BLaER1 (cell line): ENCODE measurements at regions not wholly inside any gene's neighbourhood (a gene's known extent, or its start where the extent isn't known, plus 50 kb on each side); places are given as distances from the start of the nearest gene placed in this dataset.

Experiments
- H3K27ac ChIP-seq: shearing (Covaris generic); formaldehyde crosslinking; 2 replicates; pipeline ENCODE4 v1.8.1; 2022
- H3K27me3 ChIP-seq: shearing (Covaris generic); formaldehyde crosslinking; 2 replicates; pipeline ENCODE4 v1.8.1; 2022
- H3K36me3 ChIP-seq: shearing (Covaris generic); formaldehyde crosslinking; 2 replicates; pipeline ENCODE4 v1.8.1; 2022
- H3K4me1 ChIP-seq: shearing (Covaris generic); formaldehyde crosslinking; 2 replicates; pipeline ENCODE4 v1.8.1; 2022
- H3K4me2 ChIP-seq: shearing (Covaris generic); formaldehyde crosslinking; 2 replicates; pipeline ENCODE4 v1.8.1; 2022
- H3K4me3 ChIP-seq: shearing (Covaris generic); formaldehyde crosslinking; 2 replicates; pipeline ENCODE4 v1.8.1; 2022
- H3K9ac ChIP-seq: shearing (Covaris generic); formaldehyde crosslinking; 2 replicates; pipeline ENCODE4 v1.8.1; 2022
- H3K9me3 ChIP-seq: shearing (Covaris generic); formaldehyde crosslinking; 2 replicates; pipeline ENCODE4 v1.8.1; 2022
- H4K20me1 ChIP-seq: shearing (Covaris generic); formaldehyde crosslinking; 2 replicates; pipeline ENCODE4 v1.8.1; 2022
- Cebpa-rat ChIP-seq: shearing (Covaris generic); IDR thresholded peaks from 2 replicates; pipeline ENCODE4 v1.8.1; 2022

DNA sequence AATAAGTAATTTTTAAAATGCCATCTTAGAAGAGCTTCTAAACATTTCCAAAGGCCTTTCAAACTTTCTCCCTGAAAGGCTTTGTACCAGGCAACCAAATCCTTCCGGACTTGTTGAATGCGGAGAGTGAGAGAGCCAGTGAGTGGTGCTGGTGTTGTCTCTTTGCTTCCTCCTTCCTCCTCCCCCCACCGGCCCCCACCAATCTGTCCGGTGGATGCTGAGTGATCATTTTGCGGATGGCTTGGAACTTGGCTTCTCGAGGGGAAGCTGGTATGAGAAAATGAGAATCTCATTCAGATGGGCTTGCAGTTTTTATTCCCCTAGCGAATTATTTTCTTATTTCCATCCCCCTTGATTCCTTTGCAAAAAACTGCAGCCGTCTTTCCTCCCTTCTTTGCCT is 97.3 kb downstream of the ANKRD60 start:
- no peak for TF ChIP-seq Cebpa-rat
- Histone ChIP-seq H3K36me3 (no peaks in the 10 kb centered on the region), H3K27me3 (peaks cover 13% of the 10 kb centered on the region), H3K9me3 (peaks cover 9% of the 10 kb centered on the region), H3K9ac (no peak overlapping the region), H3K4me2 (peak overlapping the region; percentile 79), H4K20me1 (no peaks in the 10 kb centered on the region), H3K27ac (no peak overlapping the region), H3K4me1 (peaks cover 66% of the 10 kb centered on the region), H3K4me3 (no peak overlapping the region; the same call in 1 of the 2 replicates)

DNA sequence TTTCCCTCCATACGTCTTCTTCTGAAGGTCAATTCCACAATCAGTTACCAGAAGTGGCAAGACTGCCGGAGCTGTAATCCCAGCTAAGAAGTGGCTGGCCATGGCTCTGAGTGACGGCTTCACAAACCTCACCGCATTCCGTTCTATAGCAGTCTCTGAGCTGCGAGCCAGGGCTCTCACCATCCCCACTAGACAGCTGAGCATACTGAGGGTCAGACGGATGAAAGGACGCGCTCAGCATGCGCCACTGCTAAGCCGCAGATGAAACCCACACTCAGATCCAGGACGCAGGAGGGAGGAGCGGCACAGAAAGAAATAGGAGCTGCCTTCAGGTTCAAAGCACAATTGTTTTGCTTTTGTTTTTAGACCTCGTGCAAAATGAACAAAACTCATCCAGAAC is 97.9 kb downstream of the ANKRD60 start:
- peaks cover 66% of the 10 kb centered on the region for H3K4me1 ChIP-seq
- no peaks in the 10 kb centered on the region for H4K20me1 ChIP-seq
- TF ChIP-seq Cebpa-rat, result no peak
- H3K4me3 ChIP-seq, result no peak overlapping the region
- no peaks in the 10 kb centered on the region; the same call in 1 of the 2 replicates for H3K36me3 ChIP-seq
- H3K27me3 ChIP-seq, result peaks cover 7% of the 10 kb centered on the region
- peak overlapping the region; percentile 79 for H3K4me2 ChIP-seq
- no peak overlapping the region for H3K27ac ChIP-seq
- H3K9me3 ChIP-seq, result peaks cover 15% of the 10 kb centered on the region
- no peak overlapping the region for H3K9ac ChIP-seq

DNA sequence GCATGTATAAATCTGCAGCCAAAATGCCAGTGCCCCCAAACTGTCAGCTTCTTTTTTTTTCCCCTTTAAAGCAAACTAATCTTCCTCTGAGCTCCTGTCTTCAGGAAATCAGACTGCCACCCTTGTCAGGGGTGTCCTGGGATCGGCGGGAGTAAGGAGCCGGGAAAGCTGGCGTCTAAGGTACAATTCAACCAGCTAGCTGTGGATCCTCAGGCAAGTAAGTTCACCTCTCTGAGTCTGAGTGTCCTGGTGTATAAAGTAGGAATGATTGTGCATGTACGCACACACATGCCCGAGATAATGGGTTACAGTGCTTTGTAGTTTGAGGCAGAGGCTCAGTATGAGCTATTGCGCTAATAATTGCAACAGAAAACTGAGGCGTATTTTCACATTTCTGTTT is 98.3 kb downstream of the ANKRD60 start:
- no peak for TF ChIP-seq Cebpa-rat
- H3K9ac ChIP-seq, result no peak overlapping the region
- no peak overlapping the region for H3K4me3 ChIP-seq
- H3K4me2 ChIP-seq, result peak overlapping the region; percentile 79
- H3K27me3 ChIP-seq, result peaks cover 3% of the 10 kb centered on the region; the same call in 1 of the 2 replicates
- H3K36me3 ChIP-seq, result no peaks in the 10 kb centered on the region; the same call in 1 of the 2 replicates
- H4K20me1 ChIP-seq, result no peaks in the 10 kb centered on the region
- peaks cover 19% of the 10 kb centered on the region for H3K9me3 ChIP-seq
- no peak overlapping the region for H3K27ac ChIP-seq
- H3K4me1 ChIP-seq, result peaks cover 66% of the 10 kb centered on the region

DNA sequence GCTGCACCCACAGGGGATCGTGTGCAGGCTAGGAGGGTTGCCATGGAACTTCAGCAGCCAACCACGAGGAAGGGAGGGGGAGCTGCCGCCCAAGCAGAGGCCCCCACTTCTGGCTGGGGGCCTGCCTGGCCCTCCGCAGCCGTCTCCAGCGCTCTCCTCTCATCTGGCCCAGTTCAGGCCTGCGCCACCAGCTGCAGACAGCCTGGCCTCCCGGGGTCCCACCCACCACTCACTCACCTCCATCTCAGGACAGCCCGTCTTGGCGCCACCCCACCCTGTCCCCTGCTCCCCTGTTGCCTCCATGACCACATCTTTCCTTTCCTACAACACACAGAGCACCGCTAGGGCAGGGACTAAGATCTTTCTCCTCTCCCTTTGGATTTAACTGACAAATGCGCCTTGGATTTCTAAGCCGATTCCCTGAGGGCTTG is 98.7 kb downstream of the ANKRD60 start:
- H3K9ac ChIP-seq, result no peak overlapping the region
- no peak for TF ChIP-seq Cebpa-rat
- H4K20me1 ChIP-seq, result no peaks in the 10 kb centered on the region
- no peak overlapping the region for H3K27ac ChIP-seq
- peaks cover 66% of the 10 kb centered on the region for H3K4me1 ChIP-seq
- peak overlapping the region; percentile 79 for H3K4me2 ChIP-seq
- H3K4me3 ChIP-seq, result no peak overlapping the region
- peaks cover 23% of the 10 kb centered on the region for H3K9me3 ChIP-seq
- no peaks in the 10 kb centered on the region; the same call in 1 of the 2 replicates for H3K36me3 ChIP-seq
- H3K27me3 ChIP-seq, result no peaks in the 10 kb centered on the region

DNA sequence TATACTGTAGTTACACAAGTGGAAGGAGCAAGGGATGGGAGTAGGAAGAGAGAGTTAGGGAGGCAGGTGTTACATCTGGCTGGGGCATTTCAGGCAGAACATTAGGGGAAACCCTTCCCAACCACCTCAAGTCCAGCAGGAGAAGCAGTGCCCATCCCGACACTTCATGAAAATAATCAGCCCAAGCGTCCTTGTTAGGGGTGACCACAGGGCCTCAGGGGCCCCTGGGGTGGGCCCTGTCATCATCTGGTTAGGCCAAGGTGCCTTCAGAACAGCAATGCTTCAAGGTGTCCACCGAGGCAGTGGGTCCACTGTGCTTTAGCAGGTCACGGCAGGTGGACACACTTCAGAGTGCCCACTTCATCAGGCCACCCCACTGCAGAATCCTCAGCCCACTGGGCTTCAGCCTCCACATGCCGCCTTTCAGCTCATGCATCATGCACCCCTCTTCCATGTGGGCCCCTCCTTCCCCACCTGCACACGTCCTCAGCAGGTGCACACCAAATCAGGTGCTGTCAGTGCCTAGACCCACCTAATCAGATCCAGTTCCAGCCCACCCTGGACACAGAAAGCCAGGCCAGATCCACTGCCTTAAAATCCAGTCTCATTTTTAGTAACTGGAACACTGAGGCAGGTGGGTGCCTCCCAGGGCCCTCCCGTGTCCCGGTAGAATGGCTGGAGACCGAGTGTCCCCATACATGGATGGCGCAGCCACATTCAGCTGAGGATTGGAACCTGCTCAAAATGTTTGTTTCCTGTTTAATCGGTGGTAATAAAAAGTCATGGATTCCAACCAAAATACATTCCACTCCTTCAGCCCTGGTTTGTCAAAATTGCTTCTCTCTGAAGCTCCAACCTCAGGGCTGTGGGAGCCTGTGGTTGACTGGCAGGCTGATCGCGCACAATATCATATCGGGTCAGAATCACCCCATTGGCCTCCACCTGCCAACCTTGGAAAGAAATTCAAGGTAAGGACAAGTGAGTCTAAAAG is 99.5 kb downstream of the ANKRD60 start:
- TF ChIP-seq Cebpa-rat, result no peak
- peaks cover 66% of the 10 kb centered on the region for H3K4me1 ChIP-seq
- peaks cover 30% of the 10 kb centered on the region for H3K9me3 ChIP-seq
- no peak overlapping the region for H3K4me3 ChIP-seq
- no peak overlapping the region for H3K27ac ChIP-seq
- no peak overlapping the region for H3K9ac ChIP-seq
- peak overlapping the region; percentile 79 for H3K4me2 ChIP-seq
- no peaks in the 10 kb centered on the region for H4K20me1 ChIP-seq
- H3K36me3 ChIP-seq, result no peaks in the 10 kb centered on the region; the same call in 1 of the 2 replicates
- H3K27me3 ChIP-seq, result no peaks in the 10 kb centered on the region

DNA sequence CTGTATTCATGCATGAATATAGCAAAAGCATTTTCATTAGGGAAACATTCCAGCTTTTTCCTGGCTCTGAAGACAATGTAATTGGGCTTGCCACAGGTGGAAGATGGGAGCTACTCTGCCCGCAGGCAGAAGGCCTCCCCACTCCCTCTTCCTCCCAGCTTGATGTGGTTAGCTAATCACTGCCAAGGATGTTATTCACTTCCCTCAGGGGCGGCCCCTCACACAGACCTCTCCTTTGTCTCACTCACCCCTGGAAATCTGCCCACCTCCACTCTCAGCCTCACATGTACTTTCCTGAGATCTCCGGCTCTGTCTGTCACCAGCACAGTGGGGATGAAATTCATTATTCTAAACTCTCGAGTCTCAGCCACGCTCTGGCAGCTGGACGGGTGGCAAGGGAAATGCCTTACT is 100.7 kb downstream of the ANKRD60 start:
- Histone ChIP-seq H3K27ac (no peak overlapping the region), H3K9ac (no peak overlapping the region), H4K20me1 (no peaks in the 10 kb centered on the region), H3K36me3 (no peaks in the 10 kb centered on the region; the same call in 1 of the 2 replicates), H3K27me3 (no peaks in the 10 kb centered on the region), H3K4me3 (no peak overlapping the region), H3K4me1 (peaks cover 58% of the 10 kb centered on the region), H3K4me2 (peak overlapping the region; percentile 79), H3K9me3 (peaks cover 38% of the 10 kb centered on the region)
- TF ChIP-seq Cebpa-rat, result no peak

DNA sequence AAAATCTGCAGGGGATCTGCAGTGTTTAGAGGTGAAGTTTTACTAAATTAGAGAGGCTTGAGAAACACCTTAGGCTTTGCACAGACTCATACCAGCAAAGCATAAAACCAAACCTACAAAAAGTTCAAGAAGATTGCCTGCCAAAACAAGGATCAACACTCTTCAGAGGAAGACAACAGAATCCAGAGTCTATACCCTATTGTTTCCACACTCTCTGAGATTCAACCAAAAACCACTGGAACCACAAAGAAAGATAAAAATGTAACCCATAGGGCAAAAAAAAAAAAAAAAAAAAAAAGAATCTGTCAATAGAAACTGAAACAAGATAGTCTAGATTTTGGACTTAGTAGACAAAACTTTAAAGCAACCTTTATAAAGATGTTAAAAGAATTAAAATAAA is 102.7 kb downstream of the ANKRD60 start:
- Histone ChIP-seq H3K4me3 (no peak overlapping the region), H3K9ac (no peak overlapping the region), H3K9me3 (peaks cover 49% of the 10 kb centered on the region), H3K36me3 (no peaks in the 10 kb centered on the region; the same call in 1 of the 2 replicates), H3K27me3 (no peaks in the 10 kb centered on the region), H3K27ac (no peak overlapping the region), H3K4me1 (peaks cover 39% of the 10 kb centered on the region), H4K20me1 (no peaks in the 10 kb centered on the region), H3K4me2 (no peak overlapping the region)
- TF ChIP-seq Cebpa-rat, result no peak

DNA sequence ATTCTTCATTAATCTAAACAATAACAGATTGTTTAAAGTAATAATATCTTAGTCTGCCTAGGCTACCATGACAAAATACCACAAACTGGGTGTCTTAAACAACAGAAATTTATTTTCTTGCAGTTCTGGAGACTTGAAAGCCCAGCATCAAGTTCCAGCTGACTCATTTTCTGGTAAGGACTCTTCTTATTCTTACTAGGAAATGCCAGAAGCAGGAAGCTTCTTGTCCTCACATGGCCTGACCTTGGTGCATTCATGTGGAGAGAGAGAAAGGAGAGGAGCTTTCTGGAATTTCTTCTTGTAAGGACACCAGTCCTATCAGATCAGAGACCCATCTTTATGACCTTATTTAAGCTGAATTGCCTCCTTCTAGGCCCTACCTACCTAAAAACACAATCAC is 110.5 kb downstream of the ANKRD60 start:
- Histone ChIP-seq H3K4me2 (no peak overlapping the region), H3K27me3 (no peaks in the 10 kb centered on the region), H3K36me3 (peaks cover 20% of the 10 kb centered on the region; the same call in 1 of the 2 replicates), H4K20me1 (no peaks in the 10 kb centered on the region), H3K4me1 (peaks cover 23% of the 10 kb centered on the region), H3K4me3 (no peak overlapping the region), H3K9me3 (peaks cover 68% of the 10 kb centered on the region), H3K27ac (no peak overlapping the region), H3K9ac (no peak overlapping the region)
- TF ChIP-seq Cebpa-rat, result no peak

DNA sequence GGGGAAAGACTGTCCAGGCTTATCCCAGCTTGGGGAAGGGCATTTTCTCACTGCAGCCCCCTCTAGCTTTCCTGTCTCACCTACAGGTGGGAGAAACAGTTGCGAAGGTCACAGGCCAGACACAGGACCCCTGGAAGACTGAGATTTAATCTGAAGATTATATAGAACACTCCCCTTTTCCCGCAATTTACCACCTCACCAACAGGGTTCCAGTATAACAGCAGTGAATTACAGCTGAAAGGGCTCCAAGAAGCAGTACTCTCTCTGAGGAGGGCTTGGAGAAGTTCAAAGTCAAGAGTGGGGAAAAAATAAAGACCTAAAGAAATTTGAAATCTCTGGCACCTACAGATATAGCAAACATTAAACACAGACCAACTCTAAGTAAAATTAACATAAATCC is 111.9 kb downstream of the ANKRD60 start:
- Histone ChIP-seq H3K27me3 (no peaks in the 10 kb centered on the region), H4K20me1 (no peaks in the 10 kb centered on the region), H3K9ac (no peak overlapping the region), H3K9me3 (peaks cover 62% of the 10 kb centered on the region), H3K4me1 (peaks cover 37% of the 10 kb centered on the region), H3K27ac (no peak overlapping the region), H3K4me2 (no peak overlapping the region), H3K4me3 (no peak overlapping the region), H3K36me3 (peaks cover 20% of the 10 kb centered on the region; the same call in 1 of the 2 replicates)
- no peak for TF ChIP-seq Cebpa-rat

DNA sequence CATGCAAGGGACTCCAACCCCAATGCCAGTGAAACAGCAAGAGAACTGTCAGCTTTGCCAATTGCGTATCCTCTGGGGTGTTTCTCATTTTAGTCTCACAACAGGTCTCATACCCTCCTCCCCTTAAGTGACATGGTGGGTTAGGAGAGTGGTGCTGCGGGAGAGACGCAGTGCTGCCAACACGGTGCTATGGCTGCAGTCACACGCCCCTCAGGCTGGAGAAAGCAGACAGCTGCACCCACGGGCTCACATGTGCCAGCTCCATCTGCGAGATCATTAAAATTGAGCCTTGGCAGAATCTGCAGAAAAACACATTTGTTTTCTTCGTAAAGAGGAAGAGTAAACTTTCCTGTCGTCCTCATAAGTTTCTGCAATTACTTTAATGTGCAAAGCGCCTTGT is 114.7 kb downstream of the ANKRD60 start:
- Histone ChIP-seq H3K27me3 (no peaks in the 10 kb centered on the region), H3K9me3 (peaks cover 48% of the 10 kb centered on the region)

More for the DNA sequence above, 114.7 kb downstream of the ANKRD60 start:
- Histone ChIP-seq H3K4me3 (peak overlapping the region; percentile 58), H3K9ac (peak overlapping the region; percentile 84), H4K20me1 (no peaks in the 10 kb centered on the region), H3K27ac (peak overlapping the region; percentile 97), H3K36me3 (peaks cover 20% of the 10 kb centered on the region; the same call in 1 of the 2 replicates), H3K4me1 (peaks cover 55% of the 10 kb centered on the region), H3K4me2 (peak overlapping the region; percentile 95)
- no peak for TF ChIP-seq Cebpa-rat
